Loucy (cell line): ENCODE measurements at regions not wholly inside any gene's neighbourhood (a gene's known extent, or its start where the extent isn't known, plus 50 kb on each side); places are given as distances from the start of the nearest gene placed in this dataset.

Experiments
- H2AFZ ChIP-seq: fragments of 200-600 bp; sonication (generic); 2 replicates; pipeline ENCODE4 v1.6.0; 2016; ENCODE audit warnings: antibody characterized with exemption, mild to moderate bottlenecking, low read length, moderate library complexity
- H3F3A ChIP-seq: fragments of 200-600 bp; 2 replicates; pipeline ENCODE4 v1.6.0; 2016; ENCODE audit warnings: antibody characterized with exemption, low read depth, mild to moderate bottlenecking
- H3K27me3 ChIP-seq: fragments of 200-600 bp; sonication (generic); 2 replicates; pipeline ENCODE4 v1.6.1; 2014; ENCODE audit warnings: low read length, mild to moderate bottlenecking; ENCODE audit not compliant: insufficient read depth, poor library complexity, severe bottlenecking
- H3K36me3 ChIP-seq: fragments of 200-600 bp; sonication (generic); 2 replicates; pipeline ENCODE4 v1.6.1; 2016; ENCODE audit warnings: low read length; ENCODE audit not compliant: insufficient read depth
- H3K4me1 ChIP-seq: fragments of 200-600 bp; sonication (generic); 2 replicates; pipeline ENCODE4 v1.5.1; 2014; ENCODE audit warnings: low read length, mild to moderate bottlenecking; ENCODE audit not compliant: insufficient read depth, poor library complexity, severe bottlenecking
- H3K4me2 ChIP-seq: fragments of 200-600 bp; sonication (generic); 2 replicates; pipeline ENCODE4 v1.6.0; 2014; ENCODE audit warnings: antibody characterized with exemption, low read length, low read depth, mild to moderate bottlenecking; ENCODE audit not compliant: poor library complexity, severe bottlenecking
- H3K4me3 ChIP-seq: fragments of 200-600 bp; sonication (generic); 2 replicates; pipeline ENCODE4 v1.5.1; 2014; ENCODE audit warnings: low read length, mild to moderate bottlenecking, mixed read lengths; ENCODE audit not compliant: poor library complexity, severe bottlenecking
- H3K79me2 ChIP-seq: fragments of 200-600 bp; sonication (generic); 2 replicates; pipeline ENCODE4 v1.6.1; 2014; ENCODE audit warnings: low read length; ENCODE audit not compliant: insufficient read depth
- H3K9ac ChIP-seq: fragments of 200-600 bp; sonication (generic); 2 replicates; pipeline ENCODE4 v1.6.0; 2014; ENCODE audit warnings: mild to moderate bottlenecking, low read depth, low read length, moderate library complexity; ENCODE audit not compliant: poor library complexity, severe bottlenecking
- H3K9me2 ChIP-seq: fragments of 200-600 bp; sonication (generic); replicated peaks from 2 replicates; pipeline ENCODE4 v1.6.1; 2016; ENCODE audit warnings: low read depth, low read length, mixed read lengths
- H3K9me3 ChIP-seq: fragments of 200-600 bp; sonication (generic); 2 replicates; pipeline ENCODE4 v1.6.1; 2014; ENCODE audit warnings: mild to moderate bottlenecking, antibody characterized with exemption, low read length, low read depth; ENCODE audit not compliant: insufficient read depth
- H4K20me1 ChIP-seq: fragments of 200-600 bp; sonication (generic); 2 replicates; pipeline ENCODE4 v1.6.0; 2014; ENCODE audit warnings: antibody characterized with exemption, low read length, mild to moderate bottlenecking; ENCODE audit not compliant: insufficient read depth, poor library complexity, severe bottlenecking
- CTCF ChIP-seq: fragments of 200-600 bp; sonication (generic); conservative IDR thresholded peaks from 2 replicates; pipeline ENCODE4 v1.5.1; 2014; ENCODE audit warnings: mild to moderate bottlenecking, antibody characterized with exemption, low read length
- EZH2phosphoT487 ChIP-seq: fragments of 200-600 bp; IDR thresholded peaks from 2 replicates; pipeline ENCODE4 v1.6.1; 2018; ENCODE audit warnings: antibody characterized with exemption, mild to moderate bottlenecking, moderate library complexity, borderline replicate concordance

GRCh38 chr3:13133471-13133981 is 60.3 kb upstream of the IQSEC1 start:
- peak overlapping the region; percentile 55 for H3K4me2 ChIP-seq
- H3K79me2 ChIP-seq, result no peaks in the 10 kb centered on the region
- no peaks in the 10 kb centered on the region for H3K9me2 ChIP-seq
- peaks cover 24% of the 10 kb centered on the region for H3K4me1 ChIP-seq
- no peak overlapping the region for H2AFZ ChIP-seq
- no peaks in the 10 kb centered on the region for H3K36me3 ChIP-seq
- H3K27me3 ChIP-seq, result no peaks in the 10 kb centered on the region
- H4K20me1 ChIP-seq, result no peaks in the 10 kb centered on the region
- H3F3A ChIP-seq, result no peaks in the 10 kb centered on the region
- H3K4me3 ChIP-seq, result no peak overlapping the region
- no peak for TF ChIP-seq EZH2phosphoT487
- no peak for TF ChIP-seq CTCF
- no peaks in the 10 kb centered on the region for H3K9me3 ChIP-seq
- peak overlapping the region; percentile 10 for H3K9ac ChIP-seq

GRCh38 chr3:13132731-13133410 is 59.6 kb upstream of the IQSEC1 start:
- Histone ChIP-seq H3K9ac (peak overlapping the region; percentile 10), H3K4me1 (peaks cover 24% of the 10 kb centered on the region), H3K27me3 (no peaks in the 10 kb centered on the region), H3K9me3 (no peaks in the 10 kb centered on the region), H3K79me2 (no peaks in the 10 kb centered on the region), H3K4me3 (peak overlapping the region; percentile 33), H3K9me2 (no peaks in the 10 kb centered on the region), H4K20me1 (no peaks in the 10 kb centered on the region), H3F3A (no peaks in the 10 kb centered on the region), H3K36me3 (no peaks in the 10 kb centered on the region), H2AFZ (no peak overlapping the region), H3K4me2 (peak overlapping the region; percentile 55)
- TF ChIP-seq CTCF (no peak), EZH2phosphoT487 (no peak)

- Histone ChIP-seq H3K79me2 (no peaks in the 10 kb centered on the region), H3K9me2 (no peaks in the 10 kb centered on the region), H2AFZ (no peak overlapping the region), H3K4me3 (no peak overlapping the region), H3K9ac (no peak overlapping the region), H3K4me2 (peak overlapping the region; percentile 55), H3F3A (no peaks in the 10 kb centered on the region), H3K36me3 (no peaks in the 10 kb centered on the region), H3K9me3 (no peaks in the 10 kb centered on the region), H3K27me3 (no peaks in the 10 kb centered on the region), H4K20me1 (no peaks in the 10 kb centered on the region), H3K4me1 (peaks cover 24% of the 10 kb centered on the region)
- TF ChIP-seq CTCF (no peak), EZH2phosphoT487 (no peak)
Measured at GRCh38 chr3:13132281-13132680, 59.1 kb upstream of the IQSEC1 start.
